HG03175 (cell line): ENCODE measurements at regions not wholly inside any gene's neighbourhood (a gene's known extent, or its start where the extent isn't known, plus 50 kb on each side); places are given as distances from the start of the nearest gene placed in this dataset.

Experiments
- ATAC-seq: cut with Tn5 transposase; IDR thresholded peaks from one replicate; pipeline ENCODE4 v1.9.1; 2021; ENCODE audit warnings: mild to moderate bottlenecking, moderate library complexity; ENCODE audit not compliant: unreplicated experiment

DNA sequence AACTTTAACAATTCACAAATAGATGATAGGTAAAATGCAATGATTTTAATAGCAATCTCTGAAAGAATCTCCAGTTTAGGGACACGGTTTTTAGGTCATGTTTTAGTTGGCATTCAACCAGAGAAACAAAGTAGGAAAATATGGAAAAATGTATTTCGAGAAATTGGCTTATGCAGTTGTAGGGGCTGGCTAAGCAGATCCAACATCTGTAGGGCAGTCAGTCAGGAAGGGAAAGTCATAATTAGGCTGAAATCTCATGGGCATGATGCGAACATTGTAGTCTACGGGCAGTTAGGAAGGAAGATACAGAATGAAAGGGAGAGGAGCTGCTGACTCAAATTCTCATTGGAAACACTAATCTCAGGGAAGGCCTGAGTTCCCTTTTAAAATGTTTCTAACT, 1276.0 kb upstream of the ADGRL4 start:
- ATAC-seq: no peak

DNA sequence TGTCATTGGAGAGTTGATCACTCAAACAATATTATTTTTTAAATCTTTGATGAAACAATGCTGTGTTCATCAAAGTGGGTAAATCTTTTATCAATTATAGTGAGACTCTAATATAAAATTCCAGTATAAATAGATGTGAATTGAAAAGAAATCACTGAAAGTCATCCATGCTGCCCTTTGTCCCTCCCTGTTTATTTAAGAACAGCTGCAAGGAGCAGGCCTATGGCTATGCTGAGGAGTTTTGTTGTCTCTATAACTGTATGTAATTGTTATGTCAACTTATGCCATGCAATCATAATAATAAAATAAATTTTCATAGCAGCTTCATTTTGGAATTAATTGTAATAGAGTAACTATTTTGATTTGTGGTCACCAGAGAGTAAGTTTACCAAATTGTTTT, 1272.4 kb upstream of the ADGRL4 start:
- ATAC-seq: no peak

DNA sequence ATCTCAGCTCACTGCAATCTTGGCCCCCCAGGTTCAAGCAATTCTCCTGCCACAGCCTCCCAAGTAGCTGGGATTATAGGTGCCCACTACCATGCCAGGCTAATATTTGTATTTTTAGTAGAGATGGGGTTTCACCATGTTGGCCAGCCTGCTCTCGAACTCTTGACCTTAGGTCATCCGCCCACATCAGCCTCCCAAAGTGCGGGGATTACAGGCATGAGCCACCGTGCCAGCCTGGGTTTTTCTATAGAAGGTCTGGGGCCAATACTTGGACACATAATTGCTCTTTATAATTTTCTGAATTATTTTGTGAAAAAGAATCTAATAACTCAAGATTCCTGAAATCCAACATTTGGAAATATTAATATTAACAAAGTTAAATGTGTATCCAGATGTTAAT, 1267.7 kb upstream of the ADGRL4 start:
- no peak for ATAC-seq

GRCh38 chr1:80272495-80272894, 1266.0 kb upstream of the ADGRL4 start:
- ATAC-seq: no peak

GRCh38 chr1:80258659-80259058, 1252.1 kb upstream of the ADGRL4 start:
- ATAC-seq: no peak

GRCh38 chr1:80251591-80251990, 1245.1 kb upstream of the ADGRL4 start:
- no peak for ATAC-seq

- no peak for ATAC-seq
Observed at GRCh38 chr1:80251171-80251570, 1244.6 kb upstream of the ADGRL4 start.

GRCh38 chr1:80250573-80251168, 1244.1 kb upstream of the ADGRL4 start:
- ATAC-seq: no peak

DNA sequence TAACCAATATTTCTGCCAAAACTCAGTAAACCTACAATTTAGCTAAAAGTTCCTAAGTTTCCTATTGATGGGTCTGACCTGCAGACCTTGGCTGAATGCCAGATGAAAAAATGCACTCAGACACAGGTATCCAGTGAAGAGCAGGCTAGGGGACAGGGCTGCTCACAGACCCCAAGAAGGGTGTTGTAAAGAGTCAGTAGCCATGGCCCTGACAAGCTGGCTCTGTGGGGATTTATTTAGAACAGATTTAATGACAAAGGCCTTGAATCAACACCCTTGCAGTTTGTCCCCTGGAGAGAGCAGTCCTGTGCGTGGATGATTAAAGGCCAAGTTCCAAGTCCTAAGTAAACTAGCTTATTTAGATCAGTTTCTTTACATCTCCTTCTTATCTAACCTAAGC, 1243.2 kb upstream of the ADGRL4 start:
- ATAC-seq: no peak

- ATAC-seq: no peak
Observed at GRCh38 chr1:80248886-80249285, 1242.4 kb upstream of the ADGRL4 start.

GRCh38 chr1:80245813-80246212, 1239.3 kb upstream of the ADGRL4 start:
- no peak for ATAC-seq

GRCh38 chr1:80244372-80244771, 1237.8 kb upstream of the ADGRL4 start:
- ATAC-seq: no peak

GRCh38 chr1:80241566-80241965, 1235.0 kb upstream of the ADGRL4 start:
- ATAC-seq: no peak

DNA sequence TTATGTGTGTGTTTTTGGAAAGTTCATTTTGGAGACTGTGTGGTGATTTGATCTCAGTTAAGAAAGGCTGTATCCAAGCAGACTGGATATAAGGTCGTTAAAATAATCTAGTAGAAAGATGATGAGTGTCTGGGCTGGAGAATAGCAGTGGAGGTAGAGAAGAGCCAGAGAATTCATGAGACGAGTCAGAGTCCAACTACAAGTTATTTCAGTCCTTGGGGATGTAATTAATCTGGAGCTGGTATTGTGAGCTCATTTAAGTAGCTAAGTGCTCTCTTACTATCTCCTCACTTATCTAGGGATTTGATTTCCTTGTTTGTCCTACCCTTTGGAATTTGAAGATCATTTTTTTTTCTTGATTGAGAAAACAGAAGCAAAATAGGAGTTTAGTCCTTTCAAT, 1219.0 kb upstream of the ADGRL4 start:
- no peak for ATAC-seq

GRCh38 chr1:80221319-80221718, 1214.8 kb upstream of the ADGRL4 start:
- ATAC-seq: no peak

DNA sequence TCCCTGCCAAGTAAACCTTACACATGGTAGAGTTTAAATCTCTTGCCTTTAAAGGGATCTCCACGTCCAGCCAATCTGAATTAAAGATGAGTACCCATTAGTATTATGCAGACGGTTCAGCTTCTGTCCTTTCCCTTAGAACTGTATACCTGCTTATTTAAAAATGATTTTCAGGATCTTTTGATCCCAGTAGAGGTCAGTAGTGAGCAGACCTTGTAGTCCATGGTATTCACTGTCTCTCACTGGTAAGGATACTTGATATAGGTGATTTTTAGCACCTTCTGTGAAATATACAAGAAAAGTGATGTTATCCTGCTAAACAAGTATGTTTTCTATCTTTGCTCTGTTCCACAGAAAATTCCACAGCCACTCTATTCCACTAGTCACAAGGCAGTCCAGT, 1211.6 kb upstream of the ADGRL4 start:
- peak; percentile 69 for ATAC-seq

GRCh38 chr1:80217377-80217986, 1211.0 kb upstream of the ADGRL4 start:
- ATAC-seq: no peak

- ATAC-seq: peak; percentile 81
Observed at GRCh38 chr1:80214888-80215540, 1208.5 kb upstream of the ADGRL4 start.

DNA sequence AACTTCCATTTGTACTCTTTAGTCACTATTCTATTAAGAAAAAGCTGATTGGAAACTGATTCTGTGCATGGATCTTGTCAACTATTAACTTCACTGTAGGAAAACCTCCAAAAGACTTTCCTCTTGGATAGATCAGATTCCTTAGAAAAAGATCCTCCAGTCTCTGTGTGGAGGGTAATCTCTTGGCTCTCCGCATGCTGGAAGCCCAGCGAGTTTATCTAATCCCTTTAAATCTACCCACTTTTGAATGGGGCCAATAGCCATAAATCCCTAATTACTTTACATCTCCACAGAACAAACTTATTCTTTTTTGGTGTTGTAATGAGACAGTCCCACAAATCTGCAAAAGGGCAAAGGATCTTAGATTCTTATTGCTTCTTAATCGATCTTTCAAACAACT, 1206.4 kb upstream of the ADGRL4 start:
- no peak for ATAC-seq

DNA sequence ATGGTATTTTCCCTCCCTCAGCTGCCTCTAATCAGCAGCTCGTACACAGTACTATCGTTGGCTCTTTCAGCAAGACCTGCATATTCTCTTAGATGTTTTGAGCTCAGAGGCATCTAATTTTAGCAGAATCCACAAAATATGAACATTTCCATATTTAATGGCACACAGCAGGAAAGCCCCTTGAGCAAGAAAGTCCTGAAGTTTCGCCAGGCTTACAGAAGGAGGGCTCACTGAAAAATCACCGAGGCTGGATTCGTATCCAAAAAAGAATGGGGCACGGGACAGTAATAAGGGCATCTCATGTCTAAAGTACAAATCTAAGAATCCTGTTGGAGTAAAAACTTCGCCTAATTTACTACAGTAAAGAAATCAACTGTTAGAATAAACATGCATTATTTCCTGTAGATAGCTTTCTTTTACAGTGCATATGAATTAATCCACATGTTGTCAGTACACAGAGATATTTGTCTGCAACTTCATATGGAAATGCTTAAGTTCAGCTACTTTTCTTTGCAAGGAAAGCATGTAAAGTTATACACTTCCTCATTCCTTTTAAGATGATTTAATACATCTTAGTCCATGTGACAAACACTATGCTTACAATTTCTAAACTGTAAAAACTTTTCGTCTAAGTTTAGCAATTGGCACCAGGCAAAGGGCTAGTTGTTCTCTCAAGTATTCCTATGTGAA, 1205.3 kb upstream of the ADGRL4 start:
- no peak for ATAC-seq

DNA sequence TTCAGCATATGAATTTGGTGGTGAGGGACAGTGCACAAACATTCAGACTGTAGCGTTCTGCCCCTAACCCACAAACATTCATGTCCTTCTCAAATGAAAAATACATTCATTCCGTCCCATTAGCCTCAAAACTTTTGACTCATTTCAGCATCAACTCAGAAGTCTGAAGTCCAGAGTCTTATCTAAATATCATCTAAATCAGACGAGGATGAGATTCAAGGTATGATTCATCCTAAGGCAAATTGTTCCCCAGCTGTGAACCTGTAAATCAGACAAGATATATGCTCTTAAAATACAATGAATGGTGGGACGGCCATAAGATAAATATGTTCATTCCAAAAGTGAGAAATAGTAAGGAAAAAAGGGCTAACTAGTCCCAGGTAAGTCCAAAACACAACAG, 1195.6 kb upstream of the ADGRL4 start:
- no peak for ATAC-seq

DNA sequence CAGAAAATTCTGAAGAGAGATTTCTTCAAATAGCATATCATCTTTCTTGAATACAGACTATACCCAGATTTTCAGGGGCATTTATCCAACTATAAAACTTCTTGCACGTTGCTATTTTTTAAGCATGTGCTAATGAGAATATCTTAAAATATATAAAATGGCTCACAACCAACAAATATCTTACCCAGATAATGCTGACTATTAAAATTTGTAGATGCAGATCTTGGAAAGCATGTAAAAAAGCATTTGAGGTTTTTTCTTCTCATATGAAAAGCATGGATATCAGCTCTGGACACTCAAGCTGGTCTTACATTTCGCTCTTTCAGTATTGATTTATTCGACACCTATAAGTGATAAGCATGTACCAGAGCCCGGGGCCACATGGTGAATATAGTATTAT, 1187.7 kb upstream of the ADGRL4 start:
- ATAC-seq: no peak
